GM13977 (cell line): ENCODE measurements at regions not wholly inside any gene's neighbourhood (a gene's known extent, or its start where the extent isn't known, plus 50 kb on each side); places are given as distances from the start of the nearest gene placed in this dataset.

Experiments used
- DNase-seq: peaks from one replicate; pipeline ENCODE4 v3.0.0; 2012; ENCODE audit warnings: low spot score
- in situ Hi-C: fragments of 300-500 bp; cut with MboI; formaldehyde crosslinking; loops from one replicate; pipeline ENCODE4 v1.12.0; 2022; ENCODE audit warnings: low sequenced_read_pairs, low pct_unique_long_range_greater_than_20kb, mixed read lengths, inconsistent platforms; ENCODE audit not compliant: unreplicated experiment
- TF ChIP-seq, protein P1 (sequence below): IDR thresholded peaks from 2 replicates; pipeline ENCODE4 v1.5.1; 2012; ENCODE audit warnings: mild to moderate bottlenecking, control low read depth; ENCODE audit not compliant: insufficient read depth; ENCODE audit errors: extremely low read depth, missing control alignments

DNA sequence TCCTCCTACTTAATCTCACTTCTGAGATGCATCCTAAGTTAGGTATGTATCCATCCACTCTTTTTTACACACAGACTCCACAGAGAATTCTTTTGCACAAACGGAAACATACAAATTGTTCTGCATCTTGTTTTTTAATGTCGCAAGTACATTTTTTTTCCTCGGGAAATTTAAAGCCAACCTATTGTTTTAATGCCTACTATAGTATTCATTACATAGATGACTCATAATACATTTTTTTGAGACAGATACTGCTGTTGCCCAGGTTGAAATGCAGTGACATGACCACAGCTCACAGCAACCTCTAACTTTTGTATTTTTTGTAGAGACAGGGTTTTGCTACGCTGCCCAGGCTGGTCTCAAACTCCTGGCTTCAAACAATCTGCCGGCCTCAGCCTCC, 90.8 kb upstream of the TMEM45B start:
- no peak for DNase-seq
- in situ Hi-C loops: loop anchor here (25.0 kb wide), 1 partner anchor 363 kb away; no protein-coding TSS in a partner anchor
- TF ChIP-seq, protein P1, sequence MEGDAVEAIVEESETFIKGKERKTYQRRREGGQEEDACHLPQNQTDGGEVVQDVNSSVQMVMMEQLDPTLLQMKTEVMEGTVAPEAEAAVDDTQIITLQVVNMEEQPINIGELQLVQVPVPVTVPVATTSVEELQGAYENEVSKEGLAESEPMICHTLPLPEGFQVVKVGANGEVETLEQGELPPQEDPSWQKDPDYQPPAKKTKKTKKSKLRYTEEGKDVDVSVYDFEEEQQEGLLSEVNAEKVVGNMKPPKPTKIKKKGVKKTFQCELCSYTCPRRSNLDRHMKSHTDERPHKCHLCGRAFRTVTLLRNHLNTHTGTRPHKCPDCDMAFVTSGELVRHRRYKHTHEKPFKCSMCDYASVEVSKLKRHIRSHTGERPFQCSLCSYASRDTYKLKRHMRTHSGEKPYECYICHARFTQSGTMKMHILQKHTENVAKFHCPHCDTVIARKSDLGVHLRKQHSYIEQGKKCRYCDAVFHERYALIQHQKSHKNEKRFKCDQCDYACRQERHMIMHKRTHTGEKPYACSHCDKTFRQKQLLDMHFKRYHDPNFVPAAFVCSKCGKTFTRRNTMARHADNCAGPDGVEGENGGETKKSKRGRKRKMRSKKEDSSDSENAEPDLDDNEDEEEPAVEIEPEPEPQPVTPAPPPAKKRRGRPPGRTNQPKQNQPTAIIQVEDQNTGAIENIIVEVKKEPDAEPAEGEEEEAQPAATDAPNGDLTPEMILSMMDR: no peak

DNA sequence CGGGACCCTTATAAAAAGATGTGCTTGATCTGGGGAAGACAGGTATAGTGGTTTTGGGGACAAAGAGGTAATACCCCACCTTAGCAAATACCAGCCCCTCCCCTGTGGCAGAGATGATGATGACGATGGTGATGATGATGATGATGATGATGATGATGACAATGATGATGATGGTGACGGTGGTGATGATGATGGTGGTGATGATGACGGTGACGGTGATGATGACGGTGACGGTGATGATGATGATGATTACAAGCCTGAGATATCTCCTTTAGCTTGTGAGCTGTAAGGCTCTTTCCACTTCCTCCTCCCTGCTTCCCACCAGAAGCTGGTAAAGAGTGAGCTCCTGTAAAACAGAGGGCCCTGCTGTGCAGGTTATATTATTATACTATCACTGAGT, 89.5 kb upstream of the TMEM45B start:
- TF ChIP-seq, protein P1: no peak
- DNase-seq: no peak
- in situ Hi-C loops: loop anchor here (25.0 kb wide), 1 partner anchor 364 kb away; no protein-coding TSS in a partner anchor

DNA sequence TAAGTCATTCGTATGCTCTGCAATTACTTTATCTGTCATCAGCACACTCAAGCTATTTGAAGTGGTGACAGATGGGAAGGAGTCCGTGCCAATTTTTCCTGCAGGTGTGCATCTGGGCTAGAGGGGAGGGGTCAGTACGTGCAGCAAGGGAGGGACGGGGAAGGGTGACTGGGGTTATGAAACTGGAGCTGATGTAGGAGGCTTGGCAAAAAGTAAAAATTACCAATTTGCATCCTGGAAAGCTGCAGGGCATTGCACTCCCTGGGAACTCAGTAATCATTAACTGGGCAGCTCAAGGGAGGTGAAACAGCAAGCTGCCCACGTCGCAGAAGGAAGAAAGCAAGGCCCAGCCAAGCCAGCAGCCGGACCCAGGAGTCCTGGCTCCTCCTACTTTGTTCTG, 87.1 kb upstream of the TMEM45B start:
- TF ChIP-seq, protein P1: no peak
- DNase-seq: no peak
- in situ Hi-C loops: loop anchor here (25.0 kb wide), 1 partner anchor 366 kb away; no protein-coding TSS in a partner anchor

DNA sequence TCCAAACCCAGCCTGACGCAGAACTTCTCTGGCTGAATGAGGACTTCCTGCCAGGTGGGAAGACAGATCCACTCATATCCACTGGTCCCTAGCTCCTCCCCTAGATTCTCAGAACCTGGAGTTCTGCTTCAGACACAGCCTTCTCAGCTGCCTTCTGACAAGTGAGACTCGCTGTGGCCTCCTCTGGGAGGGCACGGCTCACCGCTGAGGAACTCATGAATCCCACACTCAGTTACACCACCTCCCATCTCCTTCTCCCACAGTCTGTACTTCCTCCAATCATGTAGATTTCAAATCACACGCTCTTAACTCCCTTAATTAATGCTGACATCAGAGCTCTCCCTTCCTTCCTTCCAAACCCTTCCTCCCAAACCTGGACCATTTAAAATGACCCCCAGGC, 86.4 kb upstream of the TMEM45B start:
- in situ Hi-C loops: loop anchor here (25.0 kb wide), 1 partner anchor 367 kb away; no protein-coding TSS in a partner anchor
- TF ChIP-seq, protein P1: no peak
- DNase-seq: no peak

DNA sequence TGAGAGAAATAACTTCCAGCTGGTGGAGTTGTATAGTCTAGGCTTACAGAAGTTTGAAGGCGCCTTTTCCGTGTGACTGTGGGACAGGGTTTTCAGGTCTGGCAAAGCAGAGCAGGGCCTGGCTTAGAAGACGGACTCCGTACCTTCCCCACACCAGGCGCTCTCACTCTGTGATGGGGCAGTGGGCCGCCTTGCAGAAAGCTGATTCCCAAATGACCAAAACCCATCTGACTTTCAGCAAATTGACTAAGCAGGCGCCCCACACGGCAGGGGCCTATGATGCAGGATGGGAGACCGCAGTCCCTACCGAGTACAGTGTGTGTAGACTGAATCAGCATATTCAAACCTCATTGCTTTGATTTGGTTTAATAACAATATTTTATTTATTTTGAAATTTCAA, 85.8 kb upstream of the TMEM45B start:
- in situ Hi-C loops: loop anchor here (25.0 kb wide), 1 partner anchor 368 kb away; no protein-coding TSS in a partner anchor
- TF ChIP-seq, protein P1: no peak
- no peak for DNase-seq

DNA sequence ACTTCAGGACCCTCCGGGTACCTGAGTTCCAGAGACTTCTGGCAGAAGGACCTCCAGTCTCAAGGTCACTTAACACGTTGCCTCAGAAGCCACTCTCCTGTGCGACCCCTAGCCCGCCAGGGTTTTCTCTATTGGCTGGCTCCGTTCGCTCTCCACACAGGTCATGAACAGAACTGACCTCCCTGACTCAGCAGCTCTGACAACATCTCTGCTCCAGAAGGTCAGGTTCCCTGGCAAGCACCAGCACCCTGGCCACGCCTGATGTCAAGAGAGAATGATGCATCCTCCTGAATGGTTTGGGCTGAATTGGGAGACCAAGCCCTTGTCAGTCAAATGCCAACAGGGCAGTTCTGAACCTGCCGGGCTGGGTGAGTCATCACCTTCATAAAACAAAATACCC, 84.3 kb upstream of the TMEM45B start:
- in situ Hi-C loops: loop anchor here (25.0 kb wide), 1 partner anchor 369 kb away; no protein-coding TSS in a partner anchor
- no peak for DNase-seq
- TF ChIP-seq, protein P1: no peak
